Liver (tissue), 8 donors: ENCODE measurements at regions not wholly inside any gene's neighbourhood (a gene's known extent, or its start where the extent isn't known, plus 50 kb on each side); places are given as distances from the start of the nearest gene placed in this dataset.

ENCODE experiments used
- DNase-seq: peaks from one replicate; pipeline ENCODE4 v3.0.0-alpha.2; 2017; ENCODE audit warnings: low spot score
- H3K27ac ChIP-seq, 2 donors: one replicate each; pipeline ENCODE4 v1.7.0; 2013; ENCODE audit warnings: inconsistent platforms in 2 of 2, low read length in 2 of 2, control low read depth in 1 of 2, low read depth in 1 of 2, mild to moderate bottlenecking in 1 of 2
- H3K27me3 ChIP-seq, 4 donors: one replicate each; pipeline versions ENCODE4 v1.6.1 to v1.7.0; 2013; ENCODE audit warnings: low read length in 3 of 4, inconsistent platforms in 1 of 4, mild to moderate bottlenecking in 1 of 4, moderate library complexity in 1 of 4; ENCODE audit not compliant: control insufficient read depth in 4 of 4, insufficient read depth in 4 of 4
- H3K36me3 ChIP-seq, 4 donors: one replicate each; pipeline versions ENCODE4 v1.6.1 to v1.7.0; 2013; ENCODE audit warnings: low read length in 3 of 4, mild to moderate bottlenecking in 3 of 4, low read depth in 1 of 4, moderate library complexity in 1 of 4; ENCODE audit not compliant: control insufficient read depth in 4 of 4, insufficient read depth in 3 of 4
- H3K4me1 ChIP-seq, 4 donors: one replicate each; pipeline versions ENCODE4 v1.6.1 to v1.7.0; 2013; ENCODE audit warnings: low read length in 3 of 4, mild to moderate bottlenecking in 3 of 4, moderate library complexity in 1 of 4; ENCODE audit not compliant: control insufficient read depth in 4 of 4, insufficient read depth in 4 of 4
- H3K4me3 ChIP-seq, 3 donors: one replicate each; pipeline versions ENCODE4 v1.6.1 to v1.7.0; 2013; ENCODE audit warnings: low read length in 3 of 3, control low read depth in 1 of 3, low read depth in 1 of 3, mild to moderate bottlenecking in 1 of 3
- H3K9ac ChIP-seq, 2 donors: one replicate each; pipeline ENCODE4 v1.7.0; 2013; ENCODE audit warnings: low read length in 2 of 2, mild to moderate bottlenecking in 2 of 2, moderate library complexity in 2 of 2, control low read depth in 1 of 2, low read depth in 1 of 2
- H3K9me3 ChIP-seq, 4 donors: one replicate each; pipeline versions ENCODE4 v1.6.1 to v1.7.0; 2013; ENCODE audit warnings: low read length in 3 of 4; ENCODE audit not compliant: control insufficient read depth in 4 of 4
- ATF3 ChIP-seq: IDR thresholded peaks from 2 replicates; pipeline ENCODE4 v1.6.1; 2016; ENCODE audit warnings: antibody characterized with exemption
- CTCF ChIP-seq: fragments of 150-350 bp; IDR thresholded peaks from 2 replicates; pipeline ENCODE4 v1.5.1; 2017; ENCODE audit warnings: improper control_type of control experiment, low read depth, low read length; ENCODE audit not compliant: missing input control
- EGR1 ChIP-seq, 2 donors: IDR thresholded peaks; 2 replicates each; pipeline ENCODE4 v1.6.1; 2016 to 2018; ENCODE audit warnings: antibody characterized with exemption in 2 of 2, low read depth in 2 of 2
- FOXA1 ChIP-seq: IDR thresholded peaks from 2 replicates; pipeline ENCODE4 v1.6.1; 2016; ENCODE audit warnings: antibody characterized with exemption
- FOXA2 ChIP-seq: IDR thresholded peaks from 2 replicates; pipeline ENCODE4 v1.6.1; 2016; ENCODE audit warnings: antibody characterized with exemption
- GABPA ChIP-seq, 2 donors: IDR thresholded peaks in 1 of 2; conservative IDR thresholded peaks in 1 of 2; 2 replicates each; pipeline ENCODE4 v1.6.1; 2016; ENCODE audit warnings: antibody characterized with exemption in 2 of 2, mild to moderate bottlenecking in 1 of 2, moderate library complexity in 1 of 2
- HNF4A ChIP-seq, 2 donors: conservative IDR thresholded peaks; 2 replicates each; pipeline ENCODE4 v1.6.1; 2016; ENCODE audit warnings: antibody characterized with exemption in 2 of 2, mild to moderate bottlenecking in 2 of 2
- HNF4G ChIP-seq: IDR thresholded peaks from 2 replicates; pipeline ENCODE4 v1.6.1; 2016; ENCODE audit warnings: antibody characterized with exemption
- JUND ChIP-seq, 2 donors: IDR thresholded peaks; 2 replicates each; pipeline ENCODE4 v1.6.1; 2016; ENCODE audit warnings: antibody characterized with exemption in 2 of 2
- MAX ChIP-seq: IDR thresholded peaks from 2 replicates; pipeline ENCODE4 v1.6.1; 2016; ENCODE audit warnings: antibody characterized with exemption
- NR2F2 ChIP-seq: IDR thresholded peaks from 2 replicates; pipeline ENCODE4 v1.6.1; 2016; ENCODE audit warnings: antibody characterized with exemption
- RAD21 ChIP-seq, 2 donors: IDR thresholded peaks; 2 replicates each; pipeline ENCODE4 v1.6.1; 2016; ENCODE audit warnings: antibody characterized with exemption in 2 of 2, mild to moderate bottlenecking in 2 of 2
- RXRA ChIP-seq, 2 donors: IDR thresholded peaks; 2 replicates each; pipeline ENCODE4 v1.6.1; 2017 to 2018; ENCODE audit warnings: antibody characterized with exemption in 2 of 2, mild to moderate bottlenecking in 1 of 2
- SP1 ChIP-seq: IDR thresholded peaks from 2 replicates; pipeline ENCODE4 v1.6.1; 2018; ENCODE audit warnings: antibody characterized with exemption, mild to moderate bottlenecking
- YY1 ChIP-seq: IDR thresholded peaks from 2 replicates; pipeline ENCODE4 v1.6.1; 2016; ENCODE audit warnings: antibody characterized with exemption, mild to moderate bottlenecking
- ZBTB33 ChIP-seq: IDR thresholded peaks from 2 replicates; pipeline ENCODE4 v1.6.1; 2016; ENCODE audit warnings: antibody characterized with exemption
- WGBS: extraction: QIAGEN DNeasy Blood & Tissue Kit; methylation state at CpG from one replicate; pipeline ENCODE4 v1.1.7; 2013; 5-methylcytosine and 5-hydroxymethylcytosine counted together
- donor health status: healthy.
- donor health status: healthy.
- donor health status: healthy.
- donor health status: healthy.
- donor health status: healthy.

- TF ChIP-seq EGR1 (IDR thresholded peaks at IDR 0.05; ENCODE audit: low read depth in 2 of 2), result no peak
- TF ChIP-seq GABPA (IDR thresholded peaks at IDR 0.05 in 1 of 2, conservative IDR thresholded peaks at IDR 0.05 in 1 of 2), result no peak
- no peak for TF ChIP-seq RAD21 (IDR thresholded peaks at IDR 0.05)
Observed at GRCh38 chrY:8677336-8677935, 659.8 kb upstream of the TSPY4 start (continued).

- Histone ChIP-seq H3K4me3 (no peak overlapping the region), H3K27ac (no peak overlapping the region), H3K9me3 (peaks cover 0 to 1% (median 0%) of the 10 kb centered on the region in 4 donors), H3K36me3 (no peaks in the 10 kb centered on the region), H3K9ac (no peak overlapping the region), H3K4me1 (no peaks in the 10 kb centered on the region), H3K27me3 (no peaks in the 10 kb centered on the region)
- DNase-seq, result no peak
- TF ChIP-seq RXRA (IDR thresholded peaks at IDR 0.05) (no peak), HNF4A (conservative IDR thresholded peaks at IDR 0.05) (no peak), NR2F2 (no peak), FOXA1 (no peak), ZBTB33 (no peak), JUND (IDR thresholded peaks at IDR 0.05) (no peak), HNF4G (no peak), EGR1 (IDR thresholded peaks at IDR 0.05; ENCODE audit: low read depth in 2 of 2) (no peak), FOXA2 (no peak), SP1 (no peak), GABPA (IDR thresholded peaks at IDR 0.05 in 1 of 2, conservative IDR thresholded peaks at IDR 0.05 in 1 of 2) (no peak), RAD21 (IDR thresholded peaks at IDR 0.05) (no peak), MAX (no peak), CTCF (no peak), YY1 (no peak)
- 68% methylated on average over 5 of the region's 5 CpGs for WGBS
Observed at GRCh38 chrY:8687154-8687553, 650.1 kb upstream of the TSPY4 start.

- H3K4me1 ChIP-seq, result no peaks in the 10 kb centered on the region
- TF ChIP-seq JUND (IDR thresholded peaks at IDR 0.05) (no peak), NR2F2 (no peak), ATF3 (no peak), RAD21 (IDR thresholded peaks at IDR 0.05) (no peak), RXRA (IDR thresholded peaks at IDR 0.05) (no peak), SP1 (no peak), MAX (no peak)
- DNase-seq, result no peak
- H3K9me3 ChIP-seq, result peaks cover 0 to 1% (median 0%) of the 10 kb centered on the region in 4 donors
- no peaks in the 10 kb centered on the region for H3K36me3 ChIP-seq
- WGBS, result 44% methylated on average over 2 of the region's 2 CpGs
- H3K27me3 ChIP-seq, result no peaks in the 10 kb centered on the region
- no peak overlapping the region for H3K9ac ChIP-seq
- no peak overlapping the region for H3K27ac ChIP-seq
- no peak overlapping the region for H3K4me3 ChIP-seq
Observed at GRCh38 chrY:8690901-8691685, 646.2 kb upstream of the TSPY4 start.
